ENCODE measurements at regions not wholly inside any gene's neighbourhood (a gene's known extent, or its start where the extent isn't known, plus 50 kb on each side); places are given as distances from the start of the nearest gene placed in this dataset.

DNA sequence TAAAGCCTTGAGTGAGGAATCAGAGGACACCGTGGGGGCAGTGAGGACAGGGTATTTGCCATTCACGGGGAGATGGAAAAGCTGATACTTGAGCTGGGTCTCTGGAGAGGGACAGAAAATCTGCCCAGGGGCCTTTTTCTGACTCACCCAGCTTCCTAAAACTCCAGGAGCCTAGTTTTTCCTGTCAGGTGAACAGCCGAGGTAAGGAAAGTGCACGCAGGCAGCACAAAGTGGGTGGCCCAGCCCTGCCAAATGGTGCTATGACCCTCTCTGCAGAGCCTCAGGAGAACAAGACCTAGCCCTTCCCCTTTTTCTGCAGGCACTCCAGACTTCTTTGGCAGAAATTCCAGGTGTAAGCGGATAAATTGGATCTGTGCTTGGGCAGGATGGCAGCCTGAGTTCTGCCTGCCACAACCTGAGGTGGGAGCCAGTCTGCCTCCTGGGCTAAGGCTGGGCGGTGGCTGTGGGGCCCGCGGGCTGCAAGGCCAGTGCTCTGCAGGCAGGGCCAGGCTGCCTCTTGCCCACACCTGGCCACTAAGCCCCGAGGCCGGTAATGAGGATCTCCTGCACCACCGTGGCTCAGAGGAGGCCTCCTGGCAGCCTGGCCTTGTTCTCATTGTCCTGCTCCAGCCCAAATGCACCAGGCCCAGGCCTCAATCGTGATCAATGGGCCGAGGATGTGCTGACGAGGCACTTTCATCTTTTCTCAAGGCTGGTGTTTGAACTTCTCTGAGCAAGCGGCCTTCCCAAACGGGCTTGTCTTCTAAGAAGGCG, 72.9 kb upstream of the LMO1 start:
- TF ChIP-seq POLR2A (IDR thresholded peaks at IDR 0.05; ENCODE audit: low read length) = no peak
- no peak for TF ChIP-seq GATA1 (IDR thresholded peaks at IDR 0.05; ENCODE audit: low read depth, low read length)

All from erythroblast (primary cell).